HEK293 (cell line): ENCODE measurements at regions not wholly inside any gene's neighbourhood (a gene's known extent, or its start where the extent isn't known, plus 50 kb on each side); places are given as distances from the start of the nearest gene placed in this dataset.

Experiments used
- CTCF ChIA-PET: fragments of 350-600 bp; formaldehyde crosslinking; extraction: SDS; loops from one replicate; lab custom pipeline; 2021; ENCODE audit warnings: antibody characterized with exemption; lab: Yijun Ruan, JAX
- POLR2A ChIA-PET: fragments of 300-600 bp; formaldehyde crosslinking; extraction: SDS; loops from one replicate; lab custom pipeline; 2020; ENCODE audit warnings: antibody characterized with exemption, inconsistent platforms; lab: Yijun Ruan, JAX
- H3K27ac ChIP-seq: fragments of 200-500 bp; sonication (Bioruptor generic); 2 replicates; pipeline ENCODE4 v1.5.1; 2014; ENCODE audit warnings: low read depth, low read length, control low read depth, inconsistent platforms; ENCODE audit errors: extremely low read depth
- H3K36me3 ChIP-seq, 2 experiments: fragments of 200-500 bp in 1 of 2; sonication (Bioruptor generic) in 1 of 2; 1 replicate in 1 of 2; 2 replicates in 1 of 2; pipeline ENCODE4 v1.5.1; 2014 to 2017; ENCODE audit warnings: inconsistent platforms in 2 of 2, low read length in 2 of 2; ENCODE audit not compliant: control insufficient read depth in 2 of 2, insufficient read depth in 1 of 2
- H3K4me1 ChIP-seq: fragments of 200-500 bp; sonication (Bioruptor generic); 2 replicates; pipeline ENCODE4 v1.5.1; 2014; ENCODE audit warnings: mild to moderate bottlenecking, low read length, inconsistent platforms; ENCODE audit not compliant: control insufficient read depth, insufficient read depth
- H3K4me3 ChIP-seq: 2 replicates; pipeline ENCODE4 v1.5.1; 2011; ENCODE audit warnings: low read depth, mild to moderate bottlenecking, control low read depth, low read length, moderate library complexity
- H3K9me3 ChIP-seq: fragments of 200-500 bp; sonication (Bioruptor generic); 2 replicates; pipeline ENCODE4 v1.5.1; 2014; ENCODE audit warnings: low read depth, low read length, inconsistent platforms; ENCODE audit not compliant: control insufficient read depth, insufficient read depth
- EGR2 ChIP-seq: fragments of 450-650 bp; formaldehyde crosslinking; IDR thresholded peaks from 2 replicates; pipeline ENCODE4 v1.5.1; 2016; ENCODE audit warnings: low read depth, missing biosample characterization, missing genetic modification characterization
- FEZF1 ChIP-seq: fragments of 450-650 bp; formaldehyde crosslinking; IDR thresholded peaks from 2 replicates; pipeline ENCODE4 v1.5.1; 2016; ENCODE audit warnings: missing biosample characterization, missing genetic modification characterization
- GLI4 ChIP-seq: fragments of 450-650 bp; formaldehyde crosslinking; IDR thresholded peaks from 2 replicates; pipeline ENCODE4 v1.5.1; 2016; ENCODE audit warnings: missing biosample characterization, missing genetic modification characterization
- GLIS2 ChIP-seq: fragments of 450-650 bp; formaldehyde crosslinking; IDR thresholded peaks from 2 replicates; pipeline ENCODE4 v1.5.1; 2016; ENCODE audit warnings: missing biosample characterization, missing genetic modification characterization
- HOXD13 ChIP-seq: sonication (generic); formaldehyde crosslinking; IDR thresholded peaks from 2 replicates; pipeline ENCODE4 v1.8.0; 2022; ENCODE audit warnings: missing genetic modification reagents, borderline replicate concordance
- KLF17 ChIP-seq: fragments of 450-650 bp; formaldehyde crosslinking; IDR thresholded peaks from 2 replicates; pipeline ENCODE4 v1.5.1; 2016; ENCODE audit warnings: missing biosample characterization, missing genetic modification characterization
- ZBTB21 ChIP-seq: fragments of 450-650 bp; formaldehyde crosslinking; IDR thresholded peaks from 2 replicates; pipeline ENCODE4 v1.5.1; 2017; ENCODE audit warnings: missing biosample characterization, missing genetic modification characterization
- ZBTB26 ChIP-seq: fragments of 450-650 bp; formaldehyde crosslinking; optimal IDR thresholded peaks from 2 replicates; pipeline ENCODE3; 2016; ENCODE audit warnings: missing biosample characterization, mild to moderate bottlenecking, missing genetic modification characterization
- ZNF133 ChIP-seq: fragments of 450-650 bp; formaldehyde crosslinking; IDR thresholded peaks from 2 replicates; pipeline ENCODE4 v1.5.1; 2016; ENCODE audit warnings: missing biosample characterization, missing genetic modification characterization
- ZNF184 ChIP-seq: fragments of 450-650 bp; IDR thresholded peaks from 2 replicates; pipeline ENCODE4 v1.5.1; 2018; ENCODE audit warnings: missing biosample characterization, mild to moderate bottlenecking, missing genetic modification characterization
- ZNF248 ChIP-seq: fragments of 450-650 bp; formaldehyde crosslinking; IDR thresholded peaks from 2 replicates; pipeline ENCODE4 v1.5.1; 2017; ENCODE audit warnings: missing biosample characterization, missing genetic modification characterization
- ZNF26 ChIP-seq: fragments of 450-650 bp; formaldehyde crosslinking; IDR thresholded peaks from 2 replicates; pipeline ENCODE4 v1.5.1; 2016; ENCODE audit warnings: missing biosample characterization, missing genetic modification characterization
- ZNF404 ChIP-seq: fragments of 450-650 bp; formaldehyde crosslinking; IDR thresholded peaks from 2 replicates; pipeline ENCODE4 v1.5.1; 2017; ENCODE audit warnings: missing biosample characterization, missing genetic modification characterization
- ZNF48 ChIP-seq: fragments of 450-650 bp; formaldehyde crosslinking; IDR thresholded peaks from 2 replicates; pipeline ENCODE4 v1.5.1; 2016; ENCODE audit warnings: missing biosample characterization, missing genetic modification characterization
- ZNF488 ChIP-seq: fragments of 450-650 bp; formaldehyde crosslinking; IDR thresholded peaks from 2 replicates; pipeline ENCODE4 v1.5.1; 2016; ENCODE audit warnings: missing biosample characterization, missing genetic modification characterization
- ZNF561 ChIP-seq: fragments of 450-650 bp; IDR thresholded peaks from 2 replicates; pipeline ENCODE4 v1.5.1; 2018; ENCODE audit warnings: missing biosample characterization, missing genetic modification characterization, borderline replicate concordance
- ZNF629 ChIP-seq: fragments of 450-650 bp; formaldehyde crosslinking; IDR thresholded peaks from 2 replicates; pipeline ENCODE4 v1.5.1; 2017; ENCODE audit warnings: missing biosample characterization, missing genetic modification characterization
- ZNF639 ChIP-seq: fragments of 450-650 bp; formaldehyde crosslinking; IDR thresholded peaks from 2 replicates; pipeline ENCODE4 v1.5.1; 2016; ENCODE audit warnings: missing biosample characterization, missing genetic modification characterization
- ZNF670 ChIP-seq: fragments of 450-650 bp; formaldehyde crosslinking; IDR thresholded peaks from 2 replicates; pipeline ENCODE4 v1.5.1; 2016; ENCODE audit warnings: missing biosample characterization, missing genetic modification characterization, low read depth
- ZNF747 ChIP-seq: fragments of 450-650 bp; formaldehyde crosslinking; IDR thresholded peaks from 2 replicates; pipeline ENCODE4 v1.5.1; 2016; ENCODE audit warnings: missing biosample characterization, missing genetic modification characterization
- ZNF843 ChIP-seq: fragments of 450-650 bp; formaldehyde crosslinking; IDR thresholded peaks from 2 replicates; pipeline ENCODE4 v1.5.1; 2016; ENCODE audit warnings: missing biosample characterization, missing genetic modification characterization
- ZXDB ChIP-seq: fragments of 450-650 bp; formaldehyde crosslinking; IDR thresholded peaks from 2 replicates; pipeline ENCODE4 v1.5.1; 2016; ENCODE audit warnings: missing biosample characterization, missing genetic modification characterization

GRCh38 chr3:69462022-69462825, 76.3 kb upstream of the FRMD4B start (continued):
- TF ChIP-seq ZNF184 (tag by site-specific recombination), result no peak

- CTCF ChIA-PET, result no interaction called here
Measured at GRCh38 chr3:69460034-69460433, 74.1 kb upstream of the FRMD4B start.

GRCh38 chr3:69458803-69459365, 73.0 kb upstream of the FRMD4B start:
- no peak overlapping the region for H3K27ac ChIP-seq
- no peak overlapping the region for H3K4me3 ChIP-seq
- CTCF ChIA-PET, result no interaction called here
- H3K36me3 ChIP-seq, result no peaks in the 10 kb centered on the region
- TF ChIP-seq ZNF561, result no peak
- no peak for TF ChIP-seq ZNF404 (tag by site-specific recombination)
- TF ChIP-seq ZNF670 (tag by site-specific recombination), result no peak
- no peak for TF ChIP-seq EGR2 (tag by site-specific recombination)
- TF ChIP-seq HOXD13 (CRISPR knock-in tag), result no peak
- no peak for TF ChIP-seq ZNF639 (tag by site-specific recombination)
- TF ChIP-seq ZNF629 (tag by site-specific recombination), result no peak
- TF ChIP-seq ZNF488 (tag by site-specific recombination), result no peak
- no peak for TF ChIP-seq ZNF248 (tag by site-specific recombination)
- TF ChIP-seq ZNF843 (tag by site-specific recombination), result no peak
- no peak for TF ChIP-seq GLIS2 (tag by site-specific recombination)
- no peak for TF ChIP-seq FEZF1
- no peak for TF ChIP-seq ZBTB26 (tag by site-specific recombination)
- TF ChIP-seq GLI4, result no peak
- no peak for TF ChIP-seq ZBTB21
- H3K9me3 ChIP-seq, result no peaks in the 10 kb centered on the region
- H3K4me1 ChIP-seq, result no peaks in the 10 kb centered on the region
- POLR2A ChIA-PET, result no interaction called here

More at GRCh38 chr3:69460034-69460433, 74.1 kb upstream of the FRMD4B start:
- H3K4me1 ChIP-seq, result no peaks in the 10 kb centered on the region
- POLR2A ChIA-PET, result no interaction called here
- no peaks in the 10 kb centered on the region for H3K36me3 ChIP-seq
- no peaks in the 10 kb centered on the region for H3K9me3 ChIP-seq
- no peak for TF ChIP-seq ZXDB (tag by site-specific recombination)
- no peak for TF ChIP-seq ZNF26 (tag by site-specific recombination)
- no peak for TF ChIP-seq ZNF133 (tag by site-specific recombination)
- TF ChIP-seq ZNF48 (tag by site-specific recombination), result no peak
- TF ChIP-seq KLF17 (tag by site-specific recombination), result no peak
- TF ChIP-seq ZNF747, result no peak
- H3K4me3 ChIP-seq, result no peak overlapping the region
- no peak overlapping the region for H3K27ac ChIP-seq
